Progenitor cell of endocrine pancreas (in vitro differentiated cells): ENCODE measurements at regions not wholly inside any gene's neighbourhood (a gene's known extent, or its start where the extent isn't known, plus 50 kb on each side); places are given as distances from the start of the nearest gene placed in this dataset.

ENCODE experiments used
- DNase-seq: peaks from one replicate; pipeline ENCODE4 v3.0.0; 2021; ENCODE audit warnings: low spot score; ENCODE audit not compliant: unreplicated experiment
- H3K27ac Mint-ChIP-seq: 2 replicates; pipeline ENCODE4 v1.8.0; 2021; ENCODE audit warnings: mild to moderate bottlenecking, moderate library complexity, mixed read lengths
- H3K27me3 Mint-ChIP-seq: 2 replicates; pipeline ENCODE4 v1.8.0; 2021; ENCODE audit warnings: mixed read lengths
- H3K36me3 Mint-ChIP-seq: 2 replicates; pipeline ENCODE4 v1.8.0; 2022; ENCODE audit warnings: mixed read lengths; ENCODE audit not compliant: insufficient read depth
- H3K4me1 Mint-ChIP-seq: 2 replicates; pipeline ENCODE4 v1.8.0; 2021; ENCODE audit warnings: low read depth, mixed read lengths
- H3K4me3 Mint-ChIP-seq: 2 replicates; pipeline ENCODE4 v1.8.0; 2021; ENCODE audit warnings: low read depth, mild to moderate bottlenecking, moderate library complexity, mixed read lengths
- H3K9me3 Mint-ChIP-seq: 2 replicates; pipeline ENCODE4 v1.8.0; 2021; ENCODE audit warnings: low read depth, mixed read lengths
- TF ChIP-seq, protein P1 (sequence below): fragments of 200-600 bp; sonication (generic); IDR thresholded peaks from one replicate; pipeline ENCODE4 v1.5.0; 2021; ENCODE audit warnings: antibody characterized with exemption, mild to moderate bottlenecking; ENCODE audit not compliant: unreplicated experiment

DNA sequence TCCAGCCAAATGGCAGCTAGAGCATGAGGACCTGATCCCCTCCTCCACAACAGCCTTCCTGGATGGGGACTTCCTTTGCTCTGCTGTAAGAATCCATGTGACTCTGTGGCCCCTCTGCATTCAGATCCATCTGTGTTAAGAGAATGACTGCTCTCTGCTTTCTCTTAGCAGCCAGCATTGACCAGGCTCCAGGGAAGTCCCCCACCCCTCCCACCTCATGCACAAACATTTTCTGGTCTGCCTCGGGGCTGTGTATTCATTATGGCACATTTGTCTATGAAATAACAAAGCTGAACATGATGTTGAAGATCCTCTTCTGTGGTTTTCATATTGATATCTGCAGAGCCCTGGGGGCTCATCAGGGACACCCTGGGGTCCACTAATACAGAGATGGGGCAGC, 201.7 kb downstream of the NUAK1 start:
- TF ChIP-seq, protein P1, sequence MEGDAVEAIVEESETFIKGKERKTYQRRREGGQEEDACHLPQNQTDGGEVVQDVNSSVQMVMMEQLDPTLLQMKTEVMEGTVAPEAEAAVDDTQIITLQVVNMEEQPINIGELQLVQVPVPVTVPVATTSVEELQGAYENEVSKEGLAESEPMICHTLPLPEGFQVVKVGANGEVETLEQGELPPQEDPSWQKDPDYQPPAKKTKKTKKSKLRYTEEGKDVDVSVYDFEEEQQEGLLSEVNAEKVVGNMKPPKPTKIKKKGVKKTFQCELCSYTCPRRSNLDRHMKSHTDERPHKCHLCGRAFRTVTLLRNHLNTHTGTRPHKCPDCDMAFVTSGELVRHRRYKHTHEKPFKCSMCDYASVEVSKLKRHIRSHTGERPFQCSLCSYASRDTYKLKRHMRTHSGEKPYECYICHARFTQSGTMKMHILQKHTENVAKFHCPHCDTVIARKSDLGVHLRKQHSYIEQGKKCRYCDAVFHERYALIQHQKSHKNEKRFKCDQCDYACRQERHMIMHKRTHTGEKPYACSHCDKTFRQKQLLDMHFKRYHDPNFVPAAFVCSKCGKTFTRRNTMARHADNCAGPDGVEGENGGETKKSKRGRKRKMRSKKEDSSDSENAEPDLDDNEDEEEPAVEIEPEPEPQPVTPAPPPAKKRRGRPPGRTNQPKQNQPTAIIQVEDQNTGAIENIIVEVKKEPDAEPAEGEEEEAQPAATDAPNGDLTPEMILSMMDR = no peak
- peaks cover 29% of the 10 kb centered on the region for H3K27me3 Mint-ChIP-seq
- no peak overlapping the region for H3K4me3 Mint-ChIP-seq
- no peaks in the 10 kb centered on the region for H3K4me1 Mint-ChIP-seq
- no peaks in the 10 kb centered on the region for H3K36me3 Mint-ChIP-seq
- H3K27ac Mint-ChIP-seq = no peak overlapping the region
- no peaks in the 10 kb centered on the region for H3K9me3 Mint-ChIP-seq
- DNase-seq = no peak

DNA sequence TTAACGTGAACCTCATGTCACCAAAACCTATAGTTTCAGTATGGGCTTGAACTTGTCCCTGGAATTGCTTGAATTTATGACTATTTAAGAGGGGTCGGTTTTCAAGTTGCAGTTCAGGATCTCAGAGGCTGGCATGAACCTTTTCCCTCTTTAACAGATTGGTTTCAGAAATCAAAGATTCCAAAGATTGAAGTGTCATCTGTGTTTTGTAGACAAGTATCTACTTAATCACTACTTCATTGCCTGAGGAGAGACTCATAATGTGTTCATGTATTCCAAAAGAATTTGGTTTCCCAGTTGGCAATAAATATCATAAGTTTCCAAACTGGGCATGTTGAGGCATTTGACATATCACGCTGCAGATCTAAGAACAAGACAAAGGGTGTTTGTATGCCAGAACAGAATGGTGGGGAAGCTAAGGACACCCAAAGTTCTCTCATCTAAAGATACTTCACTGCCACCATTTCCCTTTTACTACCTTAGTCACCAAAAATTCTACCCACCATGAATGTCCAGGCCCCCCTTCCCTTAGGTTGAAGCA, 199.5 kb downstream of the NUAK1 start:
- no peak overlapping the region for H3K4me3 Mint-ChIP-seq
- no peak for DNase-seq
- TF ChIP-seq, protein P1 = no peak
- no peaks in the 10 kb centered on the region for H3K36me3 Mint-ChIP-seq
- H3K9me3 Mint-ChIP-seq = no peaks in the 10 kb centered on the region
- H3K27me3 Mint-ChIP-seq = peaks cover 28% of the 10 kb centered on the region
- no peaks in the 10 kb centered on the region for H3K4me1 Mint-ChIP-seq
- H3K27ac Mint-ChIP-seq = no peak overlapping the region

DNA sequence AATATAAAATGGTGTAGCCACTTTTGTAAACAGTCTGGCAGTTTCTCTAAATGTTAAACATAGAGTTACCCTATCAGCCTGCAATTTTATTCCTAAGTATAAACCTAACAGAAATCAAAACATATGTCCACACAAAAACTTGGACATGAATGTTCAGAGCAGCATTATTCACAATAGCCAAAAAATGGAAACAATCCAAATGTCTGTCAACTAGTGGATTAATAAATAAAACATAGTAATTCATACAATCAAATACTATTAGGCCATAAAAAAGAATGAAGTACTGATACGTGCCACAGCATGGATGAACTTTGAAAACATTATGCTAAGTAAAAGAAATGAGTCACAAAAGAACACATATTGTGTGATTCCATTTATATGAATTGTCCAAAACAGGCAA, 196.5 kb downstream of the NUAK1 start:
- no peak for DNase-seq
- no peaks in the 10 kb centered on the region for H3K9me3 Mint-ChIP-seq
- H3K27ac Mint-ChIP-seq = no peak overlapping the region
- H3K27me3 Mint-ChIP-seq = peaks cover 12% of the 10 kb centered on the region
- H3K4me3 Mint-ChIP-seq = no peak overlapping the region
- TF ChIP-seq, protein P1 = no peak
- H3K36me3 Mint-ChIP-seq = no peaks in the 10 kb centered on the region
- no peaks in the 10 kb centered on the region for H3K4me1 Mint-ChIP-seq

DNA sequence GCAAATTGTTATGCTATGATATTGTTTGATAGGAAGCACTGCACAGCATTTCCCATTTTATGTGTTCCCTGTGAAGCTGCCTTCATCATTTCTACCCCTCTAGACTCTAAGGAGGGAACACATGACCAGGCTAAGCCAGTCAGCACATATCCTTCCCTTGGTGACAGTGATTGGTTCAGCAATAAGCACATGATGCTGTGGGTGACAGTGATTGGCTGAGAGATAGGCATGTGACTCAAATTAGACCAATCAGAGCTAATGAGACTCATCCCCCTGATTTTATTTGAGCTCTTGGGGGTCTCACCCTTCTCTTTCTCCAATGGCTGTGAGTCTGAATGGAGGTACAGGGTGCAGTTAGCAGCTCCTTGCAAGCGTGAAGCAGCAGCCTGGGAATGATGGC, 195.2 kb downstream of the NUAK1 start:
- TF ChIP-seq, protein P1 = no peak
- no peaks in the 10 kb centered on the region for H3K36me3 Mint-ChIP-seq
- H3K9me3 Mint-ChIP-seq = no peaks in the 10 kb centered on the region
- no peak overlapping the region for H3K4me3 Mint-ChIP-seq
- H3K27me3 Mint-ChIP-seq = peaks cover 11% of the 10 kb centered on the region
- no peak overlapping the region for H3K27ac Mint-ChIP-seq
- no peak for DNase-seq
- no peaks in the 10 kb centered on the region for H3K4me1 Mint-ChIP-seq

DNA sequence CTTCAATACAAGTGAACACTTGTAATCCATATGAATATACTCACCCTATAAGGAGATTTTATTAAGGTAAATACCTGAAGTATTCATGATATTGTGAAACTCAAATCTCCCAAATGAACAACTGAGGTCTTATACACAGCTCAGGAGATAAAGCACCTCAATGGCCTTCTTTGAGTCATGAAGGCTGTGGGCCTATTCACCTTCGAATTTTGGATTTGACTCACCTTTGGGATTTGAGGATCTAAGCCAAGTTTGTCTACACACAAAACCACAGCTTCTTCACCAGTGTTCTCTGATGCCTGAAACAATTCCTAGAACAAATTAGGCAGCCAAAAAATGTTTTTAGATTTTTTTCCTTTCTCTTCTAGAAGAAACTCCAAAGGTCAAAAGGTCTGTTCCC, 194.1 kb downstream of the NUAK1 start:
- TF ChIP-seq, protein P1 = no peak
- Mint-ChIP-seq H3K27ac (no peak overlapping the region), H3K9me3 (peaks cover 3% of the 10 kb centered on the region), H3K27me3 (peaks cover 7% of the 10 kb centered on the region), H3K4me3 (no peak overlapping the region), H3K4me1 (no peaks in the 10 kb centered on the region), H3K36me3 (no peaks in the 10 kb centered on the region)
- DNase-seq = no peak
